Thyroid gland (tissue), 4 donors: ENCODE measurements at regions not wholly inside any gene's neighbourhood (a gene's known extent, or its start where the extent isn't known, plus 50 kb on each side); places are given as distances from the start of the nearest gene placed in this dataset.

ENCODE experiments used
- DNase-seq, 2 donors: peaks; one replicate each; pipeline ENCODE4 v3.0.0-alpha.2; 2019
- H3K27ac ChIP-seq, 3 donors: fragments of 200-600 bp; sonication (generic); 1 replicate in 2 of 3; 2 replicates in 1 of 3; pipeline ENCODE4 v1.5.1; 2016 to 2019; ENCODE audit warnings: mild to moderate bottlenecking in 1 of 3, moderate library complexity in 1 of 3
- H3K27me3 ChIP-seq: fragments of 200-600 bp; sonication (generic); one replicate; pipeline ENCODE4 v1.5.1; 2019
- H3K36me3 ChIP-seq, 2 donors: fragments of 200-600 bp; sonication (generic); one replicate each; pipeline ENCODE4 v1.5.1; 2016 to 2019
- H3K4me1 ChIP-seq, 2 donors: fragments of 200-600 bp; sonication (generic); one replicate each; pipeline ENCODE4 v1.5.1; 2017 to 2019
- H3K4me3 ChIP-seq, 3 donors: fragments of 200-600 bp; sonication (generic); replicated peaks in 1 of 3; 1 replicate in 2 of 3; 2 replicates in 1 of 3; pipeline ENCODE4 v1.5.1; 2016; ENCODE audit warnings: mild to moderate bottlenecking in 1 of 3
- H3K9me3 ChIP-seq: fragments of 200-600 bp; sonication (generic); one replicate; pipeline ENCODE4 v1.5.1; 2017
- CTCF ChIP-seq, 6 experiments: fragments of 200-600 bp in 3 of 6; fragments of 450-650 bp in 3 of 6; sonication (generic) in 3 of 6; IDR thresholded peaks; one replicate each; pipeline ENCODE4 v1.5.1; 2016 to 2019; ENCODE audit warnings: antibody characterized with exemption in 6 of 6, mild to moderate bottlenecking in 2 of 6, inconsistent platforms in 1 of 6, moderate library complexity in 1 of 6
- POLR2A ChIP-seq, 2 donors: fragments of 450-650 bp; IDR thresholded peaks; one replicate each; pipeline ENCODE4 v1.6.1; 2017; ENCODE audit warnings: antibody characterized with exemption in 2 of 2, mild to moderate bottlenecking in 2 of 2, moderate library complexity in 1 of 2
- WGBS, 2 donors: methylation state at CpG; one replicate each; pipeline ENCODE4 v1.1.5; 2017; 5-methylcytosine and 5-hydroxymethylcytosine counted together
- intact Hi-C: fragments of 100-400 bp; cut with DNase I; formaldehyde crosslinking; loops from one replicate; pipeline ENCODE4 v1.15.1; 2023

GRCh38 chr1:239772446-239772845 lies 319.2 kb upstream of the FMN2 start:
- Histone ChIP-seq H3K4me3 (no peak overlapping the region), H3K27ac (no peak overlapping the region), H3K4me1 (no peaks in the 10 kb centered on the region), H3K27me3 (no peaks in the 10 kb centered on the region), H3K36me3 (no peaks in the 10 kb centered on the region), H3K9me3 (no peaks in the 10 kb centered on the region)
- no peak for DNase-seq
- WGBS, 2 donors = 85 to 90% methylated on average over 4 of the region's 4 CpGs
- TF ChIP-seq CTCF (IDR thresholded peaks at IDR 0.05) = no peak
- TF ChIP-seq POLR2A (IDR thresholded peaks at IDR 0.05) = no peak
- intact Hi-C loops = no loop called here

GRCh38 chr1:239775466-239775865 lies 316.2 kb upstream of the FMN2 start:
- Histone ChIP-seq H3K36me3 (no peaks in the 10 kb centered on the region), H3K4me3 (no peak overlapping the region), H3K27me3 (no peaks in the 10 kb centered on the region), H3K27ac (no peak overlapping the region), H3K4me1 (no peaks in the 10 kb centered on the region), H3K9me3 (no peaks in the 10 kb centered on the region)
- intact Hi-C loops = no loop called here
- WGBS, 2 donors = 86 to 88% methylated on average over 6 of the region's 6 CpGs
- no peak for DNase-seq
- TF ChIP-seq POLR2A (IDR thresholded peaks at IDR 0.05) (no peak), CTCF (IDR thresholded peaks at IDR 0.05) (no peak)

GRCh38 chr1:239778208-239778813 lies 313.4 kb upstream of the FMN2 start:
- Histone ChIP-seq H3K27me3 (no peaks in the 10 kb centered on the region), H3K4me3 (no peak overlapping the region), H3K36me3 (no peaks in the 10 kb centered on the region), H3K9me3 (no peaks in the 10 kb centered on the region), H3K27ac (no peak overlapping the region), H3K4me1 (no peaks in the 10 kb centered on the region)
- WGBS, 2 donors = 60 to 73% methylated on average over 6 of the region's 6 CpGs
- intact Hi-C loops = no loop called here
- no peak for DNase-seq
- no peak for TF ChIP-seq POLR2A (IDR thresholded peaks at IDR 0.05)
- TF ChIP-seq CTCF (IDR thresholded peaks at IDR 0.05) = no peak

- H3K9me3 ChIP-seq = no peaks in the 10 kb centered on the region
- intact Hi-C loops = no loop called here
- WGBS, 2 donors = 94% methylated on average over 2 of the region's 2 CpGs
- H3K27ac ChIP-seq = no peak overlapping the region
- H3K4me1 ChIP-seq = no peaks in the 10 kb centered on the region
- H3K4me3 ChIP-seq = no peak overlapping the region
- H3K36me3 ChIP-seq = no peaks in the 10 kb centered on the region
- H3K27me3 ChIP-seq = no peaks in the 10 kb centered on the region
- TF ChIP-seq CTCF (IDR thresholded peaks at IDR 0.05) (no peak), POLR2A (IDR thresholded peaks at IDR 0.05) (no peak)
- no peak for DNase-seq
Measured at GRCh38 chr1:239779962-239780361, 311.7 kb upstream of the FMN2 start.

- WGBS, 2 donors = 73% methylated on average over 3 of the region's 3 CpGs
- H3K9me3 ChIP-seq = no peaks in the 10 kb centered on the region
- intact Hi-C loops = no loop called here
- no peaks in the 10 kb centered on the region for H3K4me1 ChIP-seq
- no peaks in the 10 kb centered on the region for H3K36me3 ChIP-seq
- no peak overlapping the region for H3K27ac ChIP-seq
- no peak overlapping the region for H3K4me3 ChIP-seq
- TF ChIP-seq CTCF (IDR thresholded peaks at IDR 0.05) (no peak), POLR2A (IDR thresholded peaks at IDR 0.05) (no peak)
- no peak for DNase-seq
- no peaks in the 10 kb centered on the region for H3K27me3 ChIP-seq
Measured at GRCh38 chr1:239784896-239785295, 306.8 kb upstream of the FMN2 start.
